Islet precursor cell (in vitro differentiated cells): ENCODE measurements at regions not wholly inside any gene's neighbourhood (a gene's known extent, or its start where the extent isn't known, plus 50 kb on each side); places are given as distances from the start of the nearest gene placed in this dataset.
A peak's percentile ranks its signal among the peaks of the same experiment; 100 is the strongest.

Source experiments
- DNase-seq: peaks from one replicate; pipeline ENCODE4 v3.0.0-alpha.2; 2018

- no peak for DNase-seq
These were observed 1024.7 kb upstream of the PIK3C3 start for GRCh38 chr18:40930211-40930882.

GRCh38 chr18:40929399-40929798 is 1025.6 kb upstream of the PIK3C3 start:
- DNase-seq = no peak

GRCh38 chr18:40926679-40927078 is 1028.4 kb upstream of the PIK3C3 start:
- no peak for DNase-seq

GRCh38 chr18:40925071-40925541 is 1029.9 kb upstream of the PIK3C3 start:
- DNase-seq = no peak

- DNase-seq = no peak
These were observed 1033.0 kb upstream of the PIK3C3 start for GRCh38 chr18:40921845-40922629.

GRCh38 chr18:40917056-40917455 is 1038.0 kb upstream of the PIK3C3 start:
- no peak for DNase-seq

- no peak for DNase-seq
These were observed 1039.3 kb upstream of the PIK3C3 start for GRCh38 chr18:40915724-40916123.

GRCh38 chr18:40911582-40912254 is 1043.3 kb upstream of the PIK3C3 start:
- DNase-seq = no peak

- DNase-seq = no peak
These were observed 1044.0 kb upstream of the PIK3C3 start for GRCh38 chr18:40911041-40911440.

GRCh38 chr18:40907842-40908241 is 1047.2 kb upstream of the PIK3C3 start:
- DNase-seq = no peak

- DNase-seq = no peak
These were observed 1050.7 kb upstream of the PIK3C3 start for GRCh38 chr18:40904295-40904694.

- DNase-seq = no peak
These were observed 1052.6 kb upstream of the PIK3C3 start for GRCh38 chr18:40902436-40902835.

- DNase-seq = no peak
These were observed 1057.2 kb upstream of the PIK3C3 start for GRCh38 chr18:40897884-40898283.

GRCh38 chr18:40883271-40883670 is 1071.8 kb upstream of the PIK3C3 start:
- DNase-seq = no peak

- no peak for DNase-seq
These were observed 1072.6 kb upstream of the PIK3C3 start for GRCh38 chr18:40882468-40882867.

GRCh38 chr18:40878371-40878770 is 1076.7 kb upstream of the PIK3C3 start:
- no peak for DNase-seq

- no peak for DNase-seq
These were observed 1077.9 kb upstream of the PIK3C3 start for GRCh38 chr18:40877096-40877495.

- no peak for DNase-seq
These were observed 1079.9 kb upstream of the PIK3C3 start for GRCh38 chr18:40875101-40875615.

- no peak for DNase-seq
These were observed 1080.8 kb upstream of the PIK3C3 start for GRCh38 chr18:40874233-40874632.

- peak; percentile 71 for DNase-seq
These were observed 1086.8 kb upstream of the PIK3C3 start for GRCh38 chr18:40868110-40868858.

GRCh38 chr18:40867459-40867858 is 1087.6 kb upstream of the PIK3C3 start:
- DNase-seq = no peak

- no peak for DNase-seq
These were observed 1088.1 kb upstream of the PIK3C3 start for GRCh38 chr18:40866968-40867367.
